ENCODE measurements at regions not wholly inside any gene's neighbourhood (a gene's known extent, or its start where the extent isn't known, plus 50 kb on each side); places are given as distances from the start of the nearest gene placed in this dataset.

DNA sequence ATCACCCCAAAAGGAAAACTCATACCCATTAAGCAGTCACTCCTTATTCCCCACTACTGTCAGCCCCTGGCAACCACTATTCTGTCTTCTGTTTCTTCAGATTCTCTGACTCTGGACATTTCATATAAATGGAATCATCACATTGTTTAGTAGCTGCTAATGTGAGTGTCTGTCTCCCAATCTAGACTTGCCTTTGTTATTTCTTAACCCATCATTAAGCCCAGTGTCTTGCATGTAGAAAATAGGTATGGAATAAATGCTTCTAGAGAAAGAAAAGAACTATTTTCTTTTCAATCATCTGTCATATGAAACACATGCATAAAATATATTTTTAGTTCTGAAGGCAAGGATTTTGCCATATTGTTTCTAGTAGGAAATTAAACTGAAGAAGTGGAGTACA lies 610.0 kb downstream of the PLPP3 start:
- TF ChIP-seq CTCF (IDR thresholded peaks at IDR 0.05 in 8 of 11, conservative IDR thresholded peaks at IDR 0.05 in 3 of 11) (no peak), POLR2A (IDR thresholded peaks at IDR 0.05) (no peak), POLR2AphosphoS5 (IDR thresholded peaks at IDR 0.05) (no peak)
